CD4-positive, alpha-beta T cell treated with Interleukin-4 for 1 hour (primary cell): ENCODE measurements at regions not wholly inside any gene's neighbourhood (a gene's known extent, or its start where the extent isn't known, plus 50 kb on each side); places are given as distances from the start of the nearest gene placed in this dataset.
"Not testable (repeated sequence)": the region's sequence is repeated elsewhere in the genome, so short reads cannot be mapped to it uniquely, and the experiment has no call there.

ENCODE experiments used
- DNase-seq, 2 donors: peaks; one replicate each; pipeline ENCODE4 v3.0.0-alpha.2; 2020 to 2022

DNA sequence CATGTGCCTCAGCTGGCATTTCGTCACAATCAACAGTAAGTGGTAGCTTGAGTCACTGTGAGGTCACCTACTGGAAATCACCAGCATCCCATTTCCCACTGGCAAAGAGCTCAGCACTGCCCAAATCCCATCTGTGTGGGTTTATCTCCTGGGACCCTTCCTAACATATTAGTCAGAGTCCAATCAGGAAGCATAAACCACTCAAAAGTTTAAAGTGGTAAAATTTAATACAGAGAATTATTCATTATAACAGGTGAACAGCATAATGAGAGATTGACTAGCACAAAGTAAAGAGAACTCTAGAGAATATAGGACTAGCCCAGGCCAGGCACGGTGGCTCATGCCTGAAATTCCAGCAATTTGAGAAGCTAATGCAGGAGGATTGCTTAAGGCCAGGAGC, 107.1 kb upstream of the TP53BP2 start:
- DNase-seq: not testable (repeated sequence)

- not testable (repeated sequence) for DNase-seq
These were observed 105.8 kb upstream of the TP53BP2 start for GRCh38 chr1:223951551-223951950.

DNA sequence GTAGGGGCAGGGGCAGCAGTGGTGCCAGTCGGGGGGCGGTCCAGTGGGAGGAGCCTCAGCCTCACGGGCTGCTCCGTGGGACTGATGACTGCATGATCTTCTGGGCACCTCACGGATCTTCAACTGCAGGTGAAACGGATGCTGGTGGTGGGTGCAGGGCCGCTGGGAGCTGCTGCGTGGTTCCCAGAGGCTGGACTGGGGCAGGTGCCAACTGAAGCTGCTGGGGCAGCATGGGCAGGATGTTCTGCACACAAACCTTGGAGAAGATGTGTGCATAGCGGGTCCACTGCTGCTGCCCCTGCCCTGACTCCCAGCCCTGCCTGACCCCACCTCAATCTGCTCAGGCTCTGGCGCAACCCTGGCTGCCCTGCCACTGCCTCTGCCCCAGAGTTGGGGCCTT, 104.2 kb upstream of the TP53BP2 start:
- not testable (repeated sequence) for DNase-seq

DNA sequence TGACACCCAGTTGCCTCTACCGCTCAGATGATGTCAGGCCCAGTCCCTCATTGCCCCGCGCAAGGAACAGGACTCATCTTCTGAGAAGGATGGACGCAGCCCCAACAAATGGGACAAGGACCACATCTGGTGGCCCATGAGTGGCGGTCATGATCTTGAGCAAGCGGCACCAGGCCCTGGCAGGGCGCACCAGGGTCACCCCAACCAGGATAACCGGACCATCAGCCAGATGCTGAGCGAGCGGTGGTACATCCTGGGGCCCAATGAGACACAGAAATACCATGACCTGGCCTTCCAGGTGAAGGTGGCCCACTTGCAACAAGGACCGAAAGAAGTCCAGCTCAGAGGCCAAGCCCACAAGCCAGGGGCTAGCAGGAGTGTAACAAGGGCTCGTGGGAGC, 102.3 kb upstream of the TP53BP2 start:
- not testable (repeated sequence) for DNase-seq

DNA sequence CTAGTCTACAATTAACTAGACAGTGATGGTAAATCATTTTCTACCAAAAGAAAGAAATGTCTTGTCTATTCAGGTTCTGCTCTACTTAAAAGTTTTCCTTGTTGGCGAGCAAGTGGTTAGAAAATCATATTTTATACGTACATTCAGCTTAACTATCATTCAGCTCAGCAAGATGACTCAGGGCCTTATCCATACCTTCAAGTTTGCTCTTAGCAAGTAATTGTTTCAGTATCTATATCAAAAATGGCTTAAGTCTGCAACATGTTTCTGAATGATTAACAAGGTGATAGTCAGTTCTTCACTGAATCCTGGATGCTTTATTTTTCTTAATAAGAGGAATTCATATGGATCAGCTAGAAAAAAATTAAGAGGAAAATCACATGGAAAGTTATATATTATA, 90.8 kb upstream of the TP53BP2 start:
- DNase-seq: not testable (repeated sequence)

GRCh38 chr1:223931476-223931875, 85.7 kb upstream of the TP53BP2 start:
- DNase-seq: not testable (repeated sequence)

DNA sequence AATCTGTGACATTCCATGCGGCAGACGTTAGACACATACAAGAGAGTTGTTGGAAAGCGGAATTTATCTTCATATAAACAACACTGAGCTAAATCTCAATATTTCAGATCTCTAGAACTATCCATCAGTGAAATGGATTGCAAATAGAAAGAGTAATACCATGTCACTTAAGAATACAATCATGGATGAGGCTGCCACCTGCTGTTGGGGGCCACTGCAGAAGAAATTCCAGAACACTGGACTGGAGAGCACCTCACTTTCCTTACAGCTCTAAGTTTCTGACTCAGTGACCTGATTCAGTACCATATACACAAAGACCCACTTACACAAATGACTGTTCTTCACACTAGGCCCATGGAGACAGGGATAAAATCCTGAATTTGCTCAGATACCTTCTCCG, 75.1 kb upstream of the TP53BP2 start:
- peak in 1 of 2 donors; percentile 13 for DNase-seq

DNA sequence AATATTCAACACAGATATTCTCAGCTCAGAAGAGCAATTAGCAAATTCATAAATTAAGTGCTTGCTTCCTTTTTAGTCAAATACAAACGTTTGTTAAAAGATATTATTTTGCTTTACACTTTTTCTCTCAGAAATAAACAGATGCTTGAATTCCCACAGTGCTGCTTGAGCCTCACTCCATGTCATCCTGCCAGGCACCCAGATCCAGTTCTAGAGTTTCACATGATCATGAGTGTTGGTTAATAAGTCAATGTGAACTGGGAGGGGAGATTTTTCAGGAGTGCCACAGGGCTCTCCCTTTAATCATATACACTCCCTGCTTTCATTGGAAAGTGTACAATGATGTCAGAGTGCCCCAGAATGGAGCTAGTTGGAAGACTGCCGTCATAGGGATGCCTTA, 69.7 kb upstream of the TP53BP2 start:
- DNase-seq: not testable (repeated sequence)

DNA sequence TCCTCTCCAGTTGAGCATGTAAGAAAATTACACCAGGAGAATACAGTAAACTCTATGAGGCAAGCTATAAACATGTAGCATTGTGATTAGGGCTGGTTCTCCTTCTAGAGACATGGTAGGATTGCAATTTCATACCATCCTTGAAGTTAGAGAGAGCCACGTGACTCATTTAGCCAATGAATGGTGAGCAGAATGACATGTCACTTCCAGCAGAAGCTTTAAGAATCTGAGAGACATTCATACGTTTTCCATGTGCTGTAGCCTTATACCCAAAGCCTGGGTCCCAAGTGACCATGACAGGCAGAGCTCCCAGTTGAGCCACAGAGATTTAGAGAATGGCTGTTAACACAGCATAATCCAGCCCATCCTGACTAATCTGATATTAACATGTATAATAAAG, 68.0 kb upstream of the TP53BP2 start:
- peak in 1 of 2 donors; percentile 11 for DNase-seq

- peak; percentile 28 to 49 for DNase-seq
These were observed 62.3 kb upstream of the TP53BP2 start for GRCh38 chr1:223907943-223908587.

DNA sequence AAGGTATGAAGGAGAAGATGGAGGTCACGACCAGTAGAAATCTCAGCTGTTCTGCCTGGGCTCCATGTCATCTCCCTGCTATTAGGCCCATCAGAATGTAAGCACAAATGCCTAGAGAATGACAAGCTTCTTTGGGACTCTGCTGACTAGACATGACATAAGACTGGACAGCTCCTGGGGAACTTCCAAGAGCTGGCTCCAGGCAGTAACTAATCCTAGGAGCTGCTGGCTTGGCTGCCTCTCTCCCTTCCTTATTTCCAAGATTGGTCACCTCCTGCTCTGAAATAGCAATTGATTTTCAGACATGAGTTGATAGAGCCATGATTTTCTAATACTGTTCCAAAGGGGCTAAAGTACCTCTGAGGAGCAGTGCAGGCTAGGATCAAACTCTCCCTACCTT, 57.5 kb upstream of the TP53BP2 start:
- not testable (repeated sequence) for DNase-seq

- DNase-seq: not testable (repeated sequence)
These were observed 54.0 kb upstream of the TP53BP2 start for GRCh38 chr1:223899775-223900174.

DNA sequence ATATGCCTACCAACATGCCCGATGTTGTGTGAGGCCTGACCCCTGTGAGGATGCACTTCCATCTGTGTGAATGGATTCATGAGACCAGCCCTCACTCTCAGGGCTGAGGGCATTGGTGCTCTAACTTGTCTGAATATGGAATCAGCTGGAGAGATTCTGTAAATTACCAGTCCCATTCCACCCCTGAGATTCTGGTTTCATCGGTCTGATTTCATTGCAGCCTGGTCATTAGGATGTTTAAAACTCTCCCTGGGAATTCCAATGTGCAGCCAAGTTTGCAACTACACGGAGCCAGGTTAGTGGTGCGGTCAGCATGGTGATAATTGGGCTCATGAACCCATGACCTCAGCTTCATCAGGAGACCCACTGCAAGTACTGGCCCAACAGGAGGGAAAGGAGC, 51.4 kb upstream of the TP53BP2 start:
- not testable (repeated sequence) for DNase-seq

- not testable (repeated sequence) for DNase-seq
These were observed 50.2 kb upstream of the TP53BP2 start for GRCh38 chr1:223895950-223896349.
